Urinary bladder (tissue), 3 donors: ENCODE measurements at regions not wholly inside any gene's neighbourhood (a gene's known extent, or its start where the extent isn't known, plus 50 kb on each side); places are given as distances from the start of the nearest gene placed in this dataset.

Source experiments
- DNase-seq: peaks from one replicate; pipeline ENCODE4 v3.0.0-alpha.2; 2015; ENCODE audit errors: extremely low spot score
- H3K27ac ChIP-seq: one replicate; pipeline ENCODE4 v1.5.1; 2013; ENCODE audit warnings: low read depth, mild to moderate bottlenecking, moderate library complexity
- H3K36me3 ChIP-seq: one replicate; pipeline ENCODE4 v1.6.1; 2013; ENCODE audit warnings: mild to moderate bottlenecking, moderate library complexity; ENCODE audit not compliant: insufficient read depth
- H3K4me1 ChIP-seq: one replicate; pipeline ENCODE4 v1.6.1; 2013; ENCODE audit warnings: mild to moderate bottlenecking, moderate library complexity; ENCODE audit not compliant: insufficient read depth
- H3K4me3 ChIP-seq: one replicate; pipeline ENCODE4 v1.5.1; 2013; ENCODE audit warnings: low read depth, low read length
- WGBS: extraction: QIAGEN DNeasy Blood & Tissue Kit; methylation state at CpG from one replicate; pipeline ENCODE4 v1.1.7; 2013; 5-methylcytosine and 5-hydroxymethylcytosine counted together
- donor health status: healthy with polysubstance abuse.
- donor health status: healthy.

DNA sequence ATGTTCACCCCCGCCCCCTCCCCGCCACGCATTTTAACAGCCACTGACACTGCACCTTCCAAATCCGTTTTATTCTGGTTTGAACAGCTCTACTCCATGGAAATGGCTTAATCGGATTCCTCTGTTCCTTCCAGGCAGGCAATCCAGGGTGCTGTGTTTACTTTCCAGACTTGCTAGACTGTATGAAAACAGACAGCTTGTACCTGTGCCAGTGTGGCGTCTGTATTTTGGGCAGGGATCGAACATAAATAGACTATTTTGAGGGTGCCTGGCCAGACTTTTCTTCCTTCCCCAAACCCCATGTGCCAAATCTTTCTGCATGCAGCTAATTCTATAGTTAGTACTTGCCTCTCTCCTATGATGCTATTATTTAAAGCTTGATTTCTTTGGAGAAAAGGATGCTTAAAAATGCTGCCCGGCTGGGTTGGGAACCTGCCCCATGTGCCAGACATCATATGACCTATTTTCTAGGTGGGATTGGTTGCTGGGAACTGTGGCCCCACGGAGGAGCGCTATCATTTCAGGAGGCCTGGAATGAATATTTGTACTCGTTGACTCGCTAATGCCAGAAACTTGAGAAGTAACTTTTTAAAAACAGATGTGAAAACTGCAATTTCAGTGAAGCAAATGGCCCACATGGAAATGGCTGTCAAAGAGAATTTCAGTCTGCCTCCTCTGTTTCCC, 814.8 kb downstream of the BRD1 start:
- no peak for DNase-seq
- 42% methylated on average over 12 of the region's 12 CpGs for WGBS
- no peak overlapping the region for H3K27ac ChIP-seq
- no peaks in the 10 kb centered on the region for H3K4me1 ChIP-seq
- H3K4me3 ChIP-seq, result no peak overlapping the region
- no peaks in the 10 kb centered on the region for H3K36me3 ChIP-seq

- Histone ChIP-seq H3K4me1 (no peaks in the 10 kb centered on the region), H3K4me3 (no peak overlapping the region), H3K27ac (no peak overlapping the region), H3K36me3 (no peaks in the 10 kb centered on the region)
- WGBS, result 65% methylated on average over 16 of the region's 16 CpGs
- no peak for DNase-seq
Measured at GRCh38 chr22:49011769-49012648, 815.7 kb downstream of the BRD1 start.

DNA sequence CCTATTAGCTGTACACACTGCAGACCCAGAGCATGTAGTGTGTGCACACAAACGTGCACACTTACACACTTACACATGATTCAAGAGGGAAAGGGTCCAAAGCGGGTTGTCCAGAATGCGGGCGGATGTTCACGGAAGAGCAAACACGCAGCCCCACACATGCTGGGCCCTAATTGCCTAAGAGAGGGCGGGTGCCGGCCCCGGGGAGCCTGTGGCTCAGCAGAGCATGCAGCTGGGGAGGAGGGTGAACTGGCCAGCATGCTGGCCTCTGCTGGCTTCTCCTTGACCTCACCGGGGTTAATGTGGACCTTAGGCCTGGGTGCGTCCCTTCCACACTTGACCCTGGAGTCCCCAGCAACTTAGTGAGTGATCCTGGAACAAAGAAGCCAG, 816.3 kb downstream of the BRD1 start:
- Histone ChIP-seq H3K4me1 (no peaks in the 10 kb centered on the region), H3K4me3 (no peak overlapping the region), H3K27ac (no peak overlapping the region), H3K36me3 (no peaks in the 10 kb centered on the region)
- no peak for DNase-seq
- 79% methylated on average over 11 of the region's 11 CpGs for WGBS

DNA sequence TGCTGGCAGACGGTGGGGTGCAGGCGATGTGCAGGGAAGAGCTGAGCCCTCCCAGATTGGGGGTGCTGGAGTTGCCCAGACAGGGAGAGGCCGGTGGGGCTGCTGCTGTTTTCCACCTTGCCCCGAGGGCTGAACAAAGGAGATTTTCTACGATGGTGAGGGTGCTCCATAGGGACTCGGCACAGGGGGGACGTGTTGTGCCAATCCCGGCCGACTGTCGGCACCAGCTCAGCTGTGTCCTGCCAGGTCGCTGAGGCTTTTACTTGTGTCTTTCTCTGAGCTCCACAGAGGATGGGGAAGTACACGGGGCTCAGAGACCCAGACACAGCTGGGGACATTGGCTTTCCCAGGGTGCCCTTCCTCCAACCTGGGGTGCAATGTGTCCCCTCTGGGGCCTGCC, 816.8 kb downstream of the BRD1 start:
- no peak for DNase-seq
- no peak overlapping the region for H3K27ac ChIP-seq
- H3K36me3 ChIP-seq, result no peaks in the 10 kb centered on the region
- WGBS, result 84% methylated on average over 12 of the region's 12 CpGs
- H3K4me3 ChIP-seq, result no peak overlapping the region
- H3K4me1 ChIP-seq, result no peaks in the 10 kb centered on the region

DNA sequence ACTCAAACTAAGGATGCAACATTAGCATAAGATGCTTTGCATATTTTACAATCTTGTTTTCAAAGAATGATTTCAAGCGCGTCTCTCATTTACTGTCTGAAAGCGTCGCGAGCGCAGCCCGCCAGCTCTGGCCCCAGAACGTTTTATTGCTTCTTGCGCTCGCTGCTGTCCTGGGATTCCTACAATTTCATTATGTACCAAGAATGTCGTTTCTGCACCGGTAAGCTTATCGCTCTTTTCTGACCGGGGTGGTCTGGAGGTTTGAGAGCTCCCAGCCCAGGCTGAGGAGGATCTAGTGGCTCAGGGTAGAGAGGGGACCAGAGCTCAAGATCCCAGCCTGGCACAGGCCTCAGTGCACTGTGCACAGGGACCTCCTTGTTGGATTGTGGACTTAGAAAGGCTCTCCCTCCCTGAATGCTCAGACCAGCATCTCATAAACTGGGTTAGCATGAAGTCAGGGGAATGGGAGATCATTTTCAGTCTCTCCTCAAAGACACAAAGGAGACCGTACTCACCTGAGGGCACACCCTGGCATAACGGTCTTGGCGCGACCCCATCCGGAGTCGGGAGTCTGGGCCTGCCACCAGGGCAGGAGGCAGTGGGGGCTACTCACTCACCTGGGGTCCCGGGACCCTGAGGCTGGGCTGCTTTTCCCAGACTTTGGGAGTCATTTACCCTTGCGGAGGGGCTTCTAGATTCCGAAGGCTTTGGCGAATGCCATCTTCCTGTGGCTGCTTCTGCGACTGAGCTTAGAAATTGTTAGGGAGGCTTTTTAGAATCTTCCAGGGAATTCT, 817.4 kb downstream of the BRD1 start:
- no peaks in the 10 kb centered on the region for H3K4me1 ChIP-seq
- H3K27ac ChIP-seq, result no peak overlapping the region
- no peak for DNase-seq
- 68% methylated on average over 25 of the region's 25 CpGs for WGBS
- H3K36me3 ChIP-seq, result no peaks in the 10 kb centered on the region
- H3K4me3 ChIP-seq, result no peak overlapping the region

GRCh38 chr22:49009359-49010063, 818.2 kb downstream of the BRD1 start:
- H3K27ac ChIP-seq, result no peak overlapping the region
- 84% methylated on average over 12 of the region's 12 CpGs for WGBS
- DNase-seq, result no peak

DNA sequence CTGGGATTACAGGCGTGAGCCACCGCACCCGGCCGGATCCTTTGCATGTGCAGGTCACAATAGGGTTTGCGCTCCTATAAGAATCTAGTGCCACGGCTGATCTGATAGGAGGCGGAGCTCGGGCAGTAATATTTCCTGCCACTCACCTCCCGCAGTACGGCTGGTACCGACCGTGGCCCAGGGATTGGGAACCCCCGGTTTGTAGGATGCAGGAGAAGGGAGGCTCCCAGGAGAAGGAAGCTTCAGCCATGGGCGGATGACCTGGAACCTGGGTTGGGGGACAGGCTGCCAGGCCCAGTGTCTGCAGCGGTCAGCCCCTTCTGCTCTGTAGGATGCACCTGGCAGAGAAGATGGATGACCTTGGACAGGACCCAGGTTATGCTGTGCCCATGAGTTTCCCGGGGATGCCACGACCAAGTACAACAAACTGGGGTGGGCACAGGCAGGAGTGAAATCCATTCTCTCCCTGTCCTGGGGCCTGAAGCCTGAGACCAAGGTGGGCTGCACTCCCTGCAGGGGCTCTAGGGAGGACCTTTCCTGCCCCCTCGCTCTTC, 818.9 kb downstream of the BRD1 start:
- Histone ChIP-seq H3K36me3 (no peaks in the 10 kb centered on the region), H3K27ac (no peak overlapping the region), H3K4me1 (no peaks in the 10 kb centered on the region), H3K4me3 (no peak overlapping the region)
- DNase-seq, result no peak
- 88% methylated on average over 18 of the region's 18 CpGs for WGBS

More at GRCh38 chr22:49009359-49010063, 818.2 kb downstream of the BRD1 start:
- Histone ChIP-seq H3K4me1 (no peaks in the 10 kb centered on the region), H3K4me3 (no peak overlapping the region), H3K36me3 (no peaks in the 10 kb centered on the region)

DNA sequence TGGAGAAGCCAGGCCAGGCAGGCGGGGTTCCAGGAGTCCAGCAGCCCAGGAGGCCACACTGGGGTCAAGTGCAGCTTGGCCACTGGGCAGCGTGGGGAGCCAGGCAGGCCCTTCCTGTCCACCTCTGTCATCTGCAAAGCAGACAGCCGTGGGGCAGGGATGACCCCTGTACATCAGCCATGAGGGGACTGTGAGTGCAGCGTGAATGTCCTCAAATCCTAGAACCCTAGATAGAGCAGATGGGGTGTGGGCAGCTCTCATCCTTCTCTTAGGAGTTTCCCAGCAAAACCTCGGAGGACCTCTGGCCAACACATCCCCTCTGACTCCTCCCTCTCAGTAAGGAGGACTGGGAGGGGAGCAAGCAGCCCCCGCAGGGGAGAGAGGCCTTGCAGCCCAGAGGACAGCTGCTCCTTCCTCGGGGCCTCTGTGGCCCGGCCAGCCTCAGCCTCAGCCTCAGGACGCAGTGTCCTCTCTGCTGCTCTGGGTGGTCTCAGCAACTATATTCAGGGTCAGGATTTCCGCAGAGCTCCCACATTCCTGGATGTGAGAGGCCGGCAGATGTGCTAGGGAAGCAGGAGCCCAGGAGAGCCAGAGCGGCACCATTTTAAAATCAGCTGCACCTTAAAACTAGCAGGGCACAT, 820.5 kb downstream of the BRD1 start:
- DNase-seq, result no peak
- H3K36me3 ChIP-seq, result no peaks in the 10 kb centered on the region
- 44% methylated on average over 12 of the region's 12 CpGs for WGBS
- H3K4me3 ChIP-seq, result no peak overlapping the region
- no peak overlapping the region for H3K27ac ChIP-seq
- H3K4me1 ChIP-seq, result no peaks in the 10 kb centered on the region

GRCh38 chr22:49006207-49007012, 821.3 kb downstream of the BRD1 start:
- Histone ChIP-seq H3K4me3 (no peak overlapping the region), H3K36me3 (no peaks in the 10 kb centered on the region), H3K4me1 (no peaks in the 10 kb centered on the region), H3K27ac (no peak overlapping the region)
- no peak for DNase-seq
- 74% methylated on average over 11 of the region's 11 CpGs for WGBS

- 75% methylated on average over 7 of the region's 7 CpGs for WGBS
- Histone ChIP-seq H3K4me1 (no peaks in the 10 kb centered on the region), H3K27ac (no peak overlapping the region), H3K36me3 (no peaks in the 10 kb centered on the region), H3K4me3 (no peak overlapping the region)
- no peak for DNase-seq
Measured at GRCh38 chr22:49005557-49005956, 822.1 kb downstream of the BRD1 start.

DNA sequence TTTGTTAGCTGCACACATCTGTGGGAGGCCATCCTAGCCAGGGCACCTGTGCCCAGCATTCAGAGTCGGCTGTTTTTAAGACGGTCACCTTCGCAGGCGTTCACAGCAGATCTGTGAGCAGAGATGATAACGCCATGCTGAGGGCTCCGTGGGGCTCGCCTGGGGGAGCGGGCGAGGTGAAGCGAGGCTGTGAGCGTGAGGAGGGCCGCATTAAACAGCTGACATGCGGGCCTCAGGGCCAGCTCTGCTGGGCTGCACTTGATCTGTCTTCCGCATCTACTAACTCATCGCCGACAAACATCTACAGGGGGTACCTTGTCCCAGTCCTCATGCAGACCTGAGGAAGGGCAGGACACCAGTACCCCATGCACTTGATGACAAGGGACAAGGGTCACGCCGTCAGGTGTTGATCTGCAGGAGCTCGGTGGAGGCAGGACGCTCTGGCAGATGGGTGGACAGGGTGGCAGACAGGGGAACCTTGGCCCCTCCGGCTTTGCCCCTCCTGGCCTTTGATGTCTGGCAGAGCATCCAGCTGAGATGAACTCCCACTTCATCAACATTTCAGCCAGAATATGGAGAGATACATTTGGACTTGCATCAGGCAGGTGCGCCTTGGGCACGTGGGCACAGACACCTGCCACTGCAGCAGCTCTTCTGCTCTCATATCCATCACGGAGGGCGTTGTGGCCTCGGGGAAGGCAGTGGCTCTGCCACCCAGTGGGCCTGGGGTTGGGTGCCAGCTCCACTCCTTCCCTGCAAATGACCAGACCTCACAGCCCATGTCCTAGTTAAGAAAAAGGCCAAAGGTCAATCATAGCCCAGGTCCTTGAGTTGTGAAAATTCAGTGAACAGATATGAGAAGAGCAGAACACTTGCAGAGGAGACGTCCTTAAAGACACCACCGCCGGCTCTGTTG, 822.9 kb downstream of the BRD1 start:
- no peak overlapping the region for H3K4me3 ChIP-seq
- 90% methylated on average over 29 of the region's 29 CpGs for WGBS
- H3K4me1 ChIP-seq, result no peaks in the 10 kb centered on the region
- no peak overlapping the region for H3K27ac ChIP-seq
- no peak for DNase-seq
- H3K36me3 ChIP-seq, result no peaks in the 10 kb centered on the region
